ENCODE measurements at regions not wholly inside any gene's neighbourhood (a gene's known extent, or its start where the extent isn't known, plus 50 kb on each side); places are given as distances from the start of the nearest gene placed in this dataset.
A peak's percentile ranks its signal among the peaks of the same experiment; 100 is the strongest.

GRCh38 chr3:177729956-177730681, 532.8 kb upstream of the TBL1XR1 start:
- Histone ChIP-seq H3K27ac (peak overlapping the region in 2 of 5 donors; percentile 10 to 13), H3K9me3 (replicated peaks in 1 of 3) (no peaks in the 10 kb centered on the region), H3K4me1 (replicated peaks in 1 of 2) (peaks cover 0 to 20% of the 10 kb centered on the region in 2 donors), H3K36me3 (replicated peaks in 1 of 2) (no peaks in the 10 kb centered on the region), H3K4me3 (no peak overlapping the region), H3K27me3 (no peaks in the 10 kb centered on the region)
- intact Hi-C loops (cut with DNase I), result no loop called here
- TF ChIP-seq CTCF (IDR thresholded peaks at IDR 0.05) (no peak), POLR2A (IDR thresholded peaks at IDR 0.05) (no peak)
- WGBS, 4 donors, result 57 to 76% (median 67%) methylated on average over 14 of the region's 14 CpGs
- peak in 5 of 7 donors; percentile 7 to 63 (median 16) for DNase-seq

- intact Hi-C loops (cut with DNase I), result no loop called here
- H3K36me3 ChIP-seq (replicated peaks in 1 of 2), result no peaks in the 10 kb centered on the region
- DNase-seq, result no peak
- no peak overlapping the region for H3K4me3 ChIP-seq
- H3K4me1 ChIP-seq (replicated peaks in 1 of 2), result peaks cover 0 to 13% of the 10 kb centered on the region in 2 donors
- 86 to 94% (median 92%) methylated on average over 6 of the region's 6 CpGs for WGBS, 4 donors
- no peaks in the 10 kb centered on the region for H3K9me3 ChIP-seq (replicated peaks in 1 of 3)
- H3K27me3 ChIP-seq, result no peaks in the 10 kb centered on the region
- no peak overlapping the region for H3K27ac ChIP-seq
- no peak for TF ChIP-seq CTCF (IDR thresholded peaks at IDR 0.05)
- TF ChIP-seq POLR2A (IDR thresholded peaks at IDR 0.05), result no peak
Observed at GRCh38 chr3:177730814-177731213, 533.5 kb upstream of the TBL1XR1 start.

GRCh38 chr3:177731644-177732268, 534.5 kb upstream of the TBL1XR1 start:
- intact Hi-C loops (cut with DNase I), result no loop called here
- Histone ChIP-seq H3K9me3 (replicated peaks in 1 of 3) (no peaks in the 10 kb centered on the region), H3K27me3 (no peaks in the 10 kb centered on the region), H3K36me3 (replicated peaks in 1 of 2) (no peaks in the 10 kb centered on the region), H3K27ac (no peak overlapping the region), H3K4me3 (no peak overlapping the region), H3K4me1 (replicated peaks in 1 of 2) (peaks cover 0 to 13% of the 10 kb centered on the region in 2 donors)
- 81 to 90% (median 87%) methylated on average over 3 of the region's 3 CpGs for WGBS, 4 donors
- no peak for DNase-seq
- TF ChIP-seq POLR2A (IDR thresholded peaks at IDR 0.05) (no peak), CTCF (IDR thresholded peaks at IDR 0.05) (no peak)

GRCh38 chr3:177733233-177733632, 536.0 kb upstream of the TBL1XR1 start:
- 96 to 100% (median 97%) methylated on average over 1 of the region's 1 CpG for WGBS, 4 donors
- no peak overlapping the region for H3K27ac ChIP-seq
- H3K9me3 ChIP-seq (replicated peaks in 1 of 3), result no peaks in the 10 kb centered on the region
- no peak overlapping the region for H3K4me3 ChIP-seq
- TF ChIP-seq POLR2A (IDR thresholded peaks at IDR 0.05) (no peak), CTCF (IDR thresholded peaks at IDR 0.05) (no peak)
- H3K4me1 ChIP-seq (replicated peaks in 1 of 2), result peaks cover 0 to 13% of the 10 kb centered on the region in 2 donors
- DNase-seq, result no peak
- intact Hi-C loops (cut with DNase I), result no loop called here
- no peaks in the 10 kb centered on the region for H3K27me3 ChIP-seq
- H3K36me3 ChIP-seq (replicated peaks in 1 of 2), result no peaks in the 10 kb centered on the region

All from adrenal gland (tissue), 9 donors.